ENCODE measurements at regions not wholly inside any gene's neighbourhood (a gene's known extent, or its start where the extent isn't known, plus 50 kb on each side); places are given as distances from the start of the nearest gene placed in this dataset.

DNA sequence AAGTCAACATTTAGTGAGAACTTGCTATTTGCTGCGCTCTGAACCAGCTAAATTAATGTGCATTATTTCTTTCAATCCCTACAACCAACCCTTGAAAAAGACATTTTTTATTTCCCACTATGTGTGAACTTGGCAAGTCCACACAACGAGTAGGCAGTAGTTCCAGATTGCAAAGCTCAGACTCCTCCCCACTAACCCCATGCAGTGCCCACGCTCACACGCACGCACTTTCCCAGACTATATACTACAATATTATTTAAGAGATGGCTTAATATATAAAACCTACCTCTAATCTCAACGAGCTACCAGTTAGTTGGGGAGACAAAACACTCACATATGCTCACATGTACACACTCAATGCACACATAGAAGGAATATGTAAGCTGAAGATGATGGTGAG, 671.2 kb downstream of the LMO4 start:
- TF ChIP-seq CHD4 (IDR thresholded peaks at IDR 0.05) (no peak), EZH2 (IDR thresholded peaks at IDR 0.05; ENCODE audit: borderline replicate concordance, control insufficient read depth, low read depth, low read length) (no peak), CREM (IDR thresholded peaks at IDR 0.05; ENCODE audit: low read depth) (no peak), BRCA1 (IDR thresholded peaks at IDR 0.05; ENCODE audit: low read depth, low read length) (no peak), ATF2 (IDR thresholded peaks at IDR 0.05; ENCODE audit: low read length) (no peak), CTCF (IDR thresholded peaks at IDR 0.05 in 2 of 3, conservative IDR thresholded peaks at IDR 0.05 in 1 of 3; ENCODE audit: control insufficient read depth in 2 of 3, extremely low read depth in 1 of 3, insufficient read depth in 1 of 3, low read depth in 3 of 3, low read length in 3 of 3) (no peak), POLR2A (IDR thresholded peaks at IDR 0.05; ENCODE audit: low read depth, low read length) (no peak), NFIC (IDR thresholded peaks at IDR 0.05; ENCODE audit: low read depth, low read length) (no peak), TCF12 (IDR thresholded peaks at IDR 0.05; ENCODE audit: low read depth, low read length) (no peak), EGR1 (IDR thresholded peaks at IDR 0.05; ENCODE audit: borderline replicate concordance in 1 of 2, low read depth in 2 of 2, low read length in 2 of 2) (no peak)

Data from GM12878 (cell line).